HepG2 (cell line): ENCODE measurements at regions not wholly inside any gene's neighbourhood (a gene's known extent, or its start where the extent isn't known, plus 50 kb on each side); places are given as distances from the start of the nearest gene placed in this dataset.

ENCODE experiments used
- BRD4 ChIP-seq: sonication (generic); formaldehyde crosslinking; IDR thresholded peaks from 2 replicates; pipeline ENCODE4 v1.4.0; 2020; ENCODE audit warnings: missing genetic modification reagents
- CENPX ChIP-seq: sonication (generic); formaldehyde crosslinking; IDR thresholded peaks from 2 replicates; pipeline ENCODE4 v1.9.0; 2021; ENCODE audit warnings: mild to moderate bottlenecking, missing genetic modification reagents, moderate library complexity
- EHMT2 ChIP-seq: fragments of 200-600 bp; sonication (generic); IDR thresholded peaks from 2 replicates; pipeline ENCODE4 v1.7.0; 2017; ENCODE audit warnings: antibody characterized with exemption, low read depth, low read length, borderline replicate concordance
- ELF1 ChIP-seq: sonication (generic); formaldehyde crosslinking; IDR thresholded peaks from 2 replicates; pipeline ENCODE4 v1.4.0; 2020; ENCODE audit warnings: missing genetic modification reagents
- ELF3 ChIP-seq: IDR thresholded peaks from 2 replicates; pipeline ENCODE4 v1.6.1; 2016; ENCODE audit warnings: missing genetic modification reagents, missing compliant biosample characterization
- ETV5 ChIP-seq: IDR thresholded peaks from 2 replicates; pipeline ENCODE4 v1.6.1; 2018; ENCODE audit warnings: missing biosample characterization, missing genetic modification reagents, inconsistent platforms, borderline replicate concordance
- FOSL1 ChIP-seq: sonication (generic); formaldehyde crosslinking; IDR thresholded peaks from 2 replicates; pipeline ENCODE4 v1.9.0; 2021; ENCODE audit warnings: missing genetic modification reagents, borderline replicate concordance
- KAT2B ChIP-seq: fragments of 150-350 bp; IDR thresholded peaks from 2 replicates; pipeline ENCODE4 v1.6.1; 2014; ENCODE audit warnings: low read depth, low read length, borderline replicate concordance
- KDM1A ChIP-seq: IDR thresholded peaks from 2 replicates; pipeline ENCODE4 v1.6.1; 2016; ENCODE audit warnings: missing compliant biosample characterization
- KDM5B ChIP-seq: sonication (generic); formaldehyde crosslinking; IDR thresholded peaks from 2 replicates; pipeline ENCODE4 v1.4.0; 2020; ENCODE audit warnings: missing genetic modification reagents, mild to moderate bottlenecking, borderline replicate concordance
- MATR3 ChIP-seq: sonication (generic); formaldehyde crosslinking; IDR thresholded peaks from 2 replicates; pipeline ENCODE4 v1.4.0; 2020; ENCODE audit warnings: missing genetic modification reagents
- MEIS2 ChIP-seq: sonication (generic); formaldehyde crosslinking; IDR thresholded peaks from 2 replicates; pipeline ENCODE4 v1.9.0; 2021; ENCODE audit warnings: mild to moderate bottlenecking, missing genetic modification reagents
- MIXL1 ChIP-seq: IDR thresholded peaks from 2 replicates; pipeline ENCODE4 v1.6.1; 2016
- PAX8 ChIP-seq: sonication (generic); formaldehyde crosslinking; IDR thresholded peaks from 2 replicates; pipeline ENCODE4 v1.8.0; 2022; ENCODE audit warnings: mild to moderate bottlenecking, missing genetic modification reagents, borderline replicate concordance
- RFXAP ChIP-seq: sonication (generic); formaldehyde crosslinking; IDR thresholded peaks from 2 replicates; pipeline ENCODE4 v1.4.0; 2020; ENCODE audit warnings: missing genetic modification reagents, borderline replicate concordance
- SNRNP70 ChIP-seq: fragments of 200-400 bp; formaldehyde crosslinking; IDR thresholded peaks from 2 replicates; pipeline ENCODE4 v1.6.1; 2017; ENCODE audit warnings: mild to moderate bottlenecking, low read depth, low read length, moderate library complexity
- ZNF354B ChIP-seq: sonication (generic); formaldehyde crosslinking; IDR thresholded peaks from 2 replicates; pipeline ENCODE4 v1.8.0; 2022; ENCODE audit warnings: mild to moderate bottlenecking, missing genetic modification reagents
- ZNF383 ChIP-seq: sonication (generic); formaldehyde crosslinking; IDR thresholded peaks from 2 replicates; pipeline ENCODE4 v1.4.0; 2020; ENCODE audit warnings: missing genetic modification reagents, mild to moderate bottlenecking, borderline replicate concordance
- ZNF598 ChIP-seq: sonication (generic); formaldehyde crosslinking; IDR thresholded peaks from 2 replicates; pipeline ENCODE4 v1.5.1; 2020; ENCODE audit warnings: mild to moderate bottlenecking, missing genetic modification reagents, borderline replicate concordance
- TF ChIP-seq, protein P1 (sequence below): sonication (generic); formaldehyde crosslinking; IDR thresholded peaks from 2 replicates; pipeline ENCODE4 v1.5.1; 2020; ENCODE audit warnings: mild to moderate bottlenecking, missing genetic modification reagents, borderline replicate concordance
- TF ChIP-seq, protein P2 (sequence below): sonication (generic); formaldehyde crosslinking; conservative IDR thresholded peaks from 2 replicates; pipeline ENCODE4 v1.4.0; 2020; ENCODE audit warnings: mild to moderate bottlenecking, missing genetic modification reagents, moderate library complexity
- TF ChIP-seq, protein P3 (sequence below): IDR thresholded peaks from 2 replicates; pipeline ENCODE4 v1.6.1; 2016; ENCODE audit warnings: missing genetic modification reagents, missing compliant biosample characterization
- TF ChIP-seq, protein P4 (sequence below): sonication (generic); formaldehyde crosslinking; IDR thresholded peaks from 2 replicates; pipeline ENCODE4 v1.4.0; 2020; ENCODE audit warnings: mild to moderate bottlenecking, missing genetic modification reagents
- TF ChIP-seq, protein P5 (sequence below): IDR thresholded peaks from 2 replicates; pipeline ENCODE4 v1.6.1; 2016; ENCODE audit warnings: missing biosample characterization, missing genetic modification reagents, low read depth
- TF ChIP-seq, protein P6 (sequence below): IDR thresholded peaks from 2 replicates; pipeline ENCODE4 v1.6.1; 2016

DNA sequence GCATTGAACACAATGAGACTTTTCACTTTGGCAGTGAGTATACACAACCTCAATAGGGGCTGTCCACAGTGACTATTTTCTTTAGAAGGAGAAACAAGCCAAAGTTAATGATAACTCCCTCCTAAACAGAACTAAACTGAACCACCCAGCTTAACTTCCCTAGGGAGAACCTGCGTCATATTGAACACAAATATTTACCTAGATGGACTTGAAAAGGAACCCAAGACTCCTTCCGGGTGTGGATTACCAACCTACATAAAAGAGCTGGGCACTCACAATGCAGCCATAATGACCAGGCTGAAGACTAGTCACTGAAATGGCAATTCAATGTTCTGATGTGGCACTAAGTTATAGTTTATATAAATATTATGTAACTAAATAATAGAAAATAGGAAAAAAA is 160.6 kb downstream of the IBTK start (continued):
- TF ChIP-seq, protein P1, sequence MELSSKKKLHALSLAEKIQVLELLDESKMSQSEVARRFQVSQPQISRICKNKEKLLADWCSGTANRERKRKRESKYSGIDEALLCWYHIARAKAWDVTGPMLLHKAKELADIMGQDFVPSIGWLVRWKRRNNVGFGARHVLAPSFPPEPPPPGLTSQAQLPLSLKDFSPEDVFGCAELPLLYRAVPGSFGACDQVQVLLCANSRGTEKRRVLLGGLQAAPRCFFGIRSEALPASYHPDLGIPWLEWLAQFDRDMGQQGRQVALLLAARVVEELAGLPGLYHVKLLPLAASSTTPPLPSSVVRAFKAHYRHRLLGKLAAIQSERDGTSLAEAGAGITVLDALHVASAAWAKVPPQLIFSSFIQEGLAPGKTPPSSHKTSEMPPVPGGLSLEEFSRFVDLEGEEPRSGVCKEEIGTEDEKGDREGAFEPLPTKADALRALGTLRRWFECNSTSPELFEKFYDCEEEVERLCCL (CRISPR knock-in tag), result no peak
- TF ChIP-seq KDM1A (CRISPR knock-in tag) (0 out of 2 replicates have a peak, but pooled peaks have one; percentile 27), KDM5B (no peak), ZNF354B (CRISPR knock-in tag) (no peak), ZNF383 (no peak), ELF1 (CRISPR knock-in tag) (peak; percentile 45; the same call in 1 of the 2 replicates), SNRNP70 (no peak), MIXL1 (CRISPR knock-in tag) (no peak), CENPX (CRISPR knock-in tag) (no peak), KAT2B (no peak), PAX8 (no peak), EHMT2 (peak; percentile 52; the same call in 1 of the 2 replicates), ETV5 (CRISPR knock-in tag) (peak; percentile 81; the same call in 1 of the 2 replicates), RFXAP (CRISPR knock-in tag) (no peak), ELF3 (CRISPR knock-in tag) (peak; percentile 91), FOSL1 (CRISPR knock-in tag) (no peak), MATR3 (CRISPR knock-in tag) (no peak), ZNF598 (CRISPR knock-in tag) (no peak), BRD4 (CRISPR knock-in tag) (no peak), MEIS2 (CRISPR knock-in tag) (no peak)
- TF ChIP-seq, protein P2, sequence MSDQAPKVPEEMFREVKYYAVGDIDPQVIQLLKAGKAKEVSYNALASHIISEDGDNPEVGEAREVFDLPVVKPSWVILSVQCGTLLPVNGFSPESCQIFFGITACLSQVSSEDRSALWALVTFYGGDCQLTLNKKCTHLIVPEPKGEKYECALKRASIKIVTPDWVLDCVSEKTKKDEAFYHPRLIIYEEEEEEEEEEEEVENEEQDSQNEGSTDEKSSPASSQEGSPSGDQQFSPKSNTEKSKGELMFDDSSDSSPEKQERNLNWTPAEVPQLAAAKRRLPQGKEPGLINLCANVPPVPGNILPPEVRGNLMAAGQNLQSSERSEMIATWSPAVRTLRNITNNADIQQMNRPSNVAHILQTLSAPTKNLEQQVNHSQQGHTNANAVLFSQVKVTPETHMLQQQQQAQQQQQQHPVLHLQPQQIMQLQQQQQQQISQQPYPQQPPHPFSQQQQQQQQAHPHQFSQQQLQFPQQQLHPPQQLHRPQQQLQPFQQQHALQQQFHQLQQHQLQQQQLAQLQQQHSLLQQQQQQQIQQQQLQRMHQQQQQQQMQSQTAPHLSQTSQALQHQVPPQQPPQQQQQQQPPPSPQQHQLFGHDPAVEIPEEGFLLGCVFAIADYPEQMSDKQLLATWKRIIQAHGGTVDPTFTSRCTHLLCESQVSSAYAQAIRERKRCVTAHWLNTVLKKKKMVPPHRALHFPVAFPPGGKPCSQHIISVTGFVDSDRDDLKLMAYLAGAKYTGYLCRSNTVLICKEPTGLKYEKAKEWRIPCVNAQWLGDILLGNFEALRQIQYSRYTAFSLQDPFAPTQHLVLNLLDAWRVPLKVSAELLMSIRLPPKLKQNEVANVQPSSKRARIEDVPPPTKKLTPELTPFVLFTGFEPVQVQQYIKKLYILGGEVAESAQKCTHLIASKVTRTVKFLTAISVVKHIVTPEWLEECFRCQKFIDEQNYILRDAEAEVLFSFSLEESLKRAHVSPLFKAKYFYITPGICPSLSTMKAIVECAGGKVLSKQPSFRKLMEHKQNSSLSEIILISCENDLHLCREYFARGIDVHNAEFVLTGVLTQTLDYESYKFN, result peak; percentile 34
- TF ChIP-seq, protein P3, sequence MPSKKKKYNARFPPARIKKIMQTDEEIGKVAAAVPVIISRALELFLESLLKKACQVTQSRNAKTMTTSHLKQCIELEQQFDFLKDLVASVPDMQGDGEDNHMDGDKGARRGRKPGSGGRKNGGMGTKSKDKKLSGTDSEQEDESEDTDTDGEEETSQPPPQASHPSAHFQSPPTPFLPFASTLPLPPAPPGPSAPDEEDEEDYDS (CRISPR knock-in tag), result peak; percentile 27; the same call in 1 of the 2 replicates
- TF ChIP-seq, protein P4, sequence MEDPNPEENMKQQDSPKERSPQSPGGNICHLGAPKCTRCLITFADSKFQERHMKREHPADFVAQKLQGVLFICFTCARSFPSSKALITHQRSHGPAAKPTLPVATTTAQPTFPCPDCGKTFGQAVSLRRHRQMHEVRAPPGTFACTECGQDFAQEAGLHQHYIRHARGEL (CRISPR knock-in tag), result no peak
- TF ChIP-seq, protein P5, sequence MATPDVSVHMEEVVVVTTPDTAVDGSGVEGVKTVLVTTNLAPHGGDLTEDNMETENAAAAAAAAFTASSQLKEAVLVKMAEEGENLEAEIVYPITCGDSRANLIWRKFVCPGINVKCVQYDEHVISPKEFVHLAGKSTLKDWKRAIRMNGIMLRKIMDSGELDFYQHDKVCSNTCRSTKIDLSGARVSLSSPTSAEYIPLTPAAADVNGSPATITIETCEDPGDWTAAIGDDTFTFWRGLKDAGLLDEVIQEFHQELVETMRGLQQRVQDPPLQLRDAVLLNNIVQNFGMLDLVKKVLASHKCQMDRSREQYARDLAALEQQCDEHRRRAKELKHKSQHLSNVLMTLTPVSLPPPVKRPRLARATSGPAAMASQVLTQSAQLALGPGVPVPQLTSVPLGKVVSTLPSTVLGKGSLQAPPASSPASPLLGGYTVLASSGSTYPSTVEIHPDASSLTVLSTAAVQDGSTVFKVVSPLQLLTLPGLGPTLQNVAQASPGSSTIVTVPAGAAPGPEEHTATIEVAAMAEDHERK (CRISPR knock-in tag), result no peak
- TF ChIP-seq, protein P6, sequence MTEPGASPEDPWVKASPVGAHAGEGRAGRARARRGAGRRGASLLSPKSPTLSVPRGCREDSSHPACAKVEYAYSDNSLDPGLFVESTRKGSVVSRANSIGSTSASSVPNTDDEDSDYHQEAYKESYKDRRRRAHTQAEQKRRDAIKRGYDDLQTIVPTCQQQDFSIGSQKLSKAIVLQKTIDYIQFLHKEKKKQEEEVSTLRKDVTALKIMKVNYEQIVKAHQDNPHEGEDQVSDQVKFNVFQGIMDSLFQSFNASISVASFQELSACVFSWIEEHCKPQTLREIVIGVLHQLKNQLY, result no peak
